Trophoblast cell (in vitro differentiated cells and primary cell): ENCODE measurements at regions not wholly inside any gene's neighbourhood (a gene's known extent, or its start where the extent isn't known, plus 50 kb on each side); places are given as distances from the start of the nearest gene placed in this dataset.

Experiments used
- DNase-seq, 2 donors: peaks; one replicate each; pipeline ENCODE4 v3.0.0-alpha.2; 2016
- H2AFZ ChIP-seq: 2 replicates; pipeline ENCODE4 v1.6.1; 2013; ENCODE audit warnings: low read length, moderate library complexity, mild to moderate bottlenecking; ENCODE audit not compliant: insufficient read depth, poor library complexity
- H2AK5ac ChIP-seq: 2 replicates; pipeline ENCODE4 v1.6.1; 2013; ENCODE audit warnings: mild to moderate bottlenecking, low read length
- H2BK120ac ChIP-seq: 2 replicates; pipeline ENCODE4 v1.6.1; 2013; ENCODE audit warnings: low read length, mild to moderate bottlenecking, moderate library complexity; ENCODE audit not compliant: insufficient read depth, poor library complexity
- H2BK12ac ChIP-seq: 2 replicates; pipeline ENCODE4 v1.6.1; 2013; ENCODE audit warnings: mild to moderate bottlenecking, low read length, moderate library complexity
- H2BK5ac ChIP-seq: 2 replicates; pipeline ENCODE4 v1.6.1; 2013; ENCODE audit warnings: low read length, low read depth, moderate library complexity, mild to moderate bottlenecking; ENCODE audit not compliant: poor library complexity
- H3K14ac ChIP-seq: 2 replicates; pipeline ENCODE4 v1.6.1; 2013; ENCODE audit warnings: mild to moderate bottlenecking, low read length
- H3K18ac ChIP-seq: 2 replicates; pipeline ENCODE4 v1.6.1; 2013; ENCODE audit warnings: mild to moderate bottlenecking, low read length
- H3K23ac ChIP-seq: 2 replicates; pipeline ENCODE4 v1.6.1; 2013; ENCODE audit warnings: low read length
- H3K27ac ChIP-seq: 2 replicates; pipeline ENCODE4 v1.5.1; 2013; ENCODE audit warnings: low read depth, mild to moderate bottlenecking, inconsistent platforms, low read length, moderate library complexity
- H3K27me3 ChIP-seq: 2 replicates; pipeline ENCODE4 v1.6.1; 2013; ENCODE audit warnings: inconsistent platforms, mild to moderate bottlenecking, low read length, moderate library complexity; ENCODE audit not compliant: insufficient read depth
- H3K36me3 ChIP-seq, 2 experiments: 1 replicate in 1 of 2; 2 replicates in 1 of 2; pipeline ENCODE4 v1.6.1; 2013; ENCODE audit warnings: low read length in 2 of 2, mild to moderate bottlenecking in 2 of 2, moderate library complexity in 1 of 2; ENCODE audit not compliant: insufficient read depth in 2 of 2, control insufficient read depth in 1 of 2
- H3K4ac ChIP-seq: 2 replicates; pipeline ENCODE4 v1.6.1; 2013; ENCODE audit warnings: low read depth, mild to moderate bottlenecking, low read length, moderate library complexity
- H3K4me1 ChIP-seq, 2 experiments: 1 replicate in 1 of 2; 2 replicates in 1 of 2; pipeline ENCODE4 v1.6.1; 2013; ENCODE audit warnings: low read length in 2 of 2, mild to moderate bottlenecking in 2 of 2, moderate library complexity in 1 of 2; ENCODE audit not compliant: insufficient read depth in 2 of 2, control insufficient read depth in 1 of 2
- H3K4me2 ChIP-seq: 2 replicates; pipeline ENCODE4 v1.6.1; 2013; ENCODE audit warnings: inconsistent platforms, mild to moderate bottlenecking, low read length, moderate library complexity
- H3K4me3 ChIP-seq: 2 replicates; pipeline ENCODE4 v1.5.1; 2013; ENCODE audit warnings: mild to moderate bottlenecking, low read depth, low read length, inconsistent platforms
- H3K79me1 ChIP-seq: one replicate; pipeline ENCODE4 v1.6.1; 2013; ENCODE audit warnings: low read length
- H3K79me2 ChIP-seq: 2 replicates; pipeline ENCODE4 v1.6.1; 2013; ENCODE audit warnings: low read length, mild to moderate bottlenecking; ENCODE audit not compliant: control insufficient read depth, insufficient read depth, poor library complexity
- H3K9ac ChIP-seq: 2 replicates; pipeline ENCODE4 v1.6.1; 2013; ENCODE audit warnings: mild to moderate bottlenecking, low read length
- H3K9me3 ChIP-seq: 2 replicates; pipeline ENCODE4 v1.6.1; 2013; ENCODE audit warnings: low read depth, mild to moderate bottlenecking, control low read depth, inconsistent platforms, low read length; ENCODE audit not compliant: insufficient read depth
- H4K12ac ChIP-seq: 2 replicates; pipeline ENCODE4 v1.6.1; 2013; ENCODE audit warnings: low read depth, mild to moderate bottlenecking, low read length, moderate library complexity
- H4K8ac ChIP-seq: 2 replicates; pipeline ENCODE4 v1.6.1; 2013; ENCODE audit warnings: low read depth, mild to moderate bottlenecking, low read length, moderate library complexity
- H4K91ac ChIP-seq: one replicate; pipeline ENCODE4 v1.6.1; 2013; ENCODE audit warnings: low read depth, mild to moderate bottlenecking, low read length, moderate library complexity
- WGBS: extraction: QIAGEN DNeasy Blood & Tissue Kit; methylation state at CpG from one replicate; pipeline ENCODE4 v1.1.7; 2013; ENCODE audit warnings: missing lambda C conversion rate; ENCODE audit not compliant: insufficient read length, insufficient coverage; ENCODE audit errors: extremely low coverage; 5-methylcytosine and 5-hydroxymethylcytosine counted together

- no peak overlapping the region for H4K8ac ChIP-seq
- H2AK5ac ChIP-seq: no peak overlapping the region
- no peak overlapping the region for H2BK12ac ChIP-seq
- H3K4me1 ChIP-seq: no peaks in the 10 kb centered on the region
- H2AFZ ChIP-seq: no peak overlapping the region
- no peaks in the 10 kb centered on the region for H3K79me1 ChIP-seq
- H3K36me3 ChIP-seq: no peaks in the 10 kb centered on the region
- H3K27ac ChIP-seq: no peak overlapping the region
- no peak overlapping the region for H4K12ac ChIP-seq
- no peak overlapping the region for H4K91ac ChIP-seq
- no peak overlapping the region for H2BK5ac ChIP-seq
- H3K27me3 ChIP-seq: no peaks in the 10 kb centered on the region
- no peak overlapping the region for H3K23ac ChIP-seq
- no peaks in the 10 kb centered on the region for H3K79me2 ChIP-seq
- H3K9me3 ChIP-seq: no peaks in the 10 kb centered on the region
- H3K18ac ChIP-seq: no peak overlapping the region
- WGBS: no CpG with 5 or more reads among the region's 4 CpGs
- no peak overlapping the region for H2BK120ac ChIP-seq
- no peak overlapping the region for H3K4me3 ChIP-seq
- no peak overlapping the region for H3K9ac ChIP-seq
- H3K4ac ChIP-seq: no peak overlapping the region
- peak; percentile 98 for DNase-seq
- no peak overlapping the region for H3K14ac ChIP-seq
- no peak overlapping the region for H3K4me2 ChIP-seq
These were observed 191.3 kb upstream of the RASA1 start for GRCh38 chr5:87076411-87076810.

- no peak overlapping the region for H2BK120ac ChIP-seq
- peak in 1 of 2 donors; percentile 60 for DNase-seq
- H3K79me2 ChIP-seq: no peaks in the 10 kb centered on the region
- no peak overlapping the region for H4K91ac ChIP-seq
- H3K18ac ChIP-seq: no peak overlapping the region
- H3K4me3 ChIP-seq: no peak overlapping the region
- no peak overlapping the region for H3K4ac ChIP-seq
- no peak overlapping the region for H2AFZ ChIP-seq
- H4K8ac ChIP-seq: no peak overlapping the region
- no peaks in the 10 kb centered on the region for H3K27me3 ChIP-seq
- no peak overlapping the region for H3K27ac ChIP-seq
- H3K4me1 ChIP-seq: no peaks in the 10 kb centered on the region
- no peak overlapping the region for H4K12ac ChIP-seq
- no peak overlapping the region for H3K23ac ChIP-seq
- H3K9me3 ChIP-seq: no peaks in the 10 kb centered on the region
- no peaks in the 10 kb centered on the region for H3K79me1 ChIP-seq
- H3K36me3 ChIP-seq: no peaks in the 10 kb centered on the region
- no peak overlapping the region for H2BK5ac ChIP-seq
- no peak overlapping the region for H3K9ac ChIP-seq
- H2AK5ac ChIP-seq: no peak overlapping the region
- no CpG with 5 or more reads among the region's 2 CpGs for WGBS
- no peak overlapping the region for H2BK12ac ChIP-seq
- no peak overlapping the region for H3K14ac ChIP-seq
- H3K4me2 ChIP-seq: no peak overlapping the region
These were observed 190.8 kb upstream of the RASA1 start for GRCh38 chr5:87076931-87077330.

- Histone ChIP-seq H4K8ac (no peak overlapping the region), H4K12ac (no peak overlapping the region), H2BK12ac (no peak overlapping the region), H2BK5ac (no peak overlapping the region), H3K27me3 (no peaks in the 10 kb centered on the region), H3K4me2 (no peak overlapping the region), H3K18ac (no peak overlapping the region), H3K9me3 (peaks cover under 1% of the 10 kb centered on the region), H3K79me2 (no peaks in the 10 kb centered on the region), H3K27ac (no peak overlapping the region), H3K9ac (no peak overlapping the region), H3K4me3 (no peak overlapping the region), H2AFZ (no peak overlapping the region), H3K4ac (no peak overlapping the region), H3K4me1 (no peaks in the 10 kb centered on the region), H4K91ac (no peak overlapping the region), H2BK120ac (no peak overlapping the region), H2AK5ac (no peak overlapping the region), H3K36me3 (no peaks in the 10 kb centered on the region), H3K23ac (no peak overlapping the region), H3K14ac (no peak overlapping the region), H3K79me1 (no peaks in the 10 kb centered on the region)
- DNase-seq: no peak
- no CpG with 5 or more reads among the region's 2 CpGs for whole genome bisulfite sequencing
These were observed 188.5 kb upstream of the RASA1 start for GRCh38 chr5:87079219-87079618.

- Histone ChIP-seq H4K12ac (no peak overlapping the region), H3K4me3 (no peak overlapping the region), H3K23ac (no peak overlapping the region), H3K4me1 (no peaks in the 10 kb centered on the region), H2BK120ac (no peak overlapping the region), H3K79me2 (no peaks in the 10 kb centered on the region), H2BK5ac (no peak overlapping the region), H3K4me2 (no peak overlapping the region), H3K27me3 (no peaks in the 10 kb centered on the region), H3K27ac (no peak overlapping the region), H3K9ac (no peak overlapping the region), H2AK5ac (no peak overlapping the region), H4K91ac (no peak overlapping the region), H3K14ac (no peak overlapping the region), H4K8ac (no peak overlapping the region), H3K18ac (no peak overlapping the region), H2BK12ac (no peak overlapping the region), H3K36me3 (no peaks in the 10 kb centered on the region), H3K9me3 (peaks cover 3% of the 10 kb centered on the region), H2AFZ (no peak overlapping the region), H3K4ac (no peak overlapping the region), H3K79me1 (no peaks in the 10 kb centered on the region)
- peak in 1 of 2 donors; percentile 53 for DNase-seq
- no CpG with 5 or more reads among the region's 3 CpGs for WGBS
These were observed 186.7 kb upstream of the RASA1 start for GRCh38 chr5:87081016-87081415.
